KOPT-K1 (cell line): ENCODE measurements at regions not wholly inside any gene's neighbourhood (a gene's known extent, or its start where the extent isn't known, plus 50 kb on each side); places are given as distances from the start of the nearest gene placed in this dataset.
"Not testable (repeated sequence)": the region's sequence is repeated elsewhere in the genome, so short reads cannot be mapped to it uniquely, and the experiment has no call there.

Experiments
- H3K27ac ChIP-seq: fragments of 200-600 bp; sonication (generic); 2 replicates; pipeline ENCODE4 v1.5.1; 2016; ENCODE audit warnings: antibody characterized with exemption, mild to moderate bottlenecking, low read depth, low read length; ENCODE audit not compliant: poor library complexity, severe bottlenecking
- H3K36me3 ChIP-seq: fragments of 200-600 bp; sonication (generic); 2 replicates; pipeline ENCODE4 v1.5.1; 2017; ENCODE audit warnings: antibody characterized with exemption, mild to moderate bottlenecking, low read length, moderate library complexity; ENCODE audit not compliant: insufficient read depth
- H3K9me3 ChIP-seq: fragments of 200-600 bp; sonication (generic); 2 replicates; pipeline ENCODE4 v1.5.1; 2017; ENCODE audit warnings: antibody characterized with exemption, low read length, mild to moderate bottlenecking; ENCODE audit not compliant: insufficient read depth, poor library complexity, severe bottlenecking

DNA sequence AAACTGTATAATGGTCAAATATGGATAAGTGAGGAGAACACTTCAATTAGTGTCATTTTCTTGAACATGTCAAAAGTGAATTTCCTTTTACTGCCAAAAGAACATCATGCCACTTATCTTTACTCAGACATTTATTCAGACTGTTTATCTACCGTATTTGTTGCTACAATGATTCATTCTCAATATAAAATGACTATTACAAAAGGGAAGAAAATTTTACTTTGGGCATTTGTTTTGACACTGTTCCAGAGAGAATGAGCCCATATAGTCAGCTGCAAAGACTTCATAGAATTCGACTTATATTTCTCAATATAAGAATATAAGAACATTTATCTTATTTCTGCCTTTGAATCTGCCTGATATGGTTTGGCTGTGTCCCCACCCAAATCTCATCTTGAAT lies 1699.1 kb downstream of the BRINP3 start:
- H3K9me3 ChIP-seq: no peaks in the 10 kb centered on the region
- H3K27ac ChIP-seq: no peak overlapping the region
- no peaks in the 10 kb centered on the region for H3K36me3 ChIP-seq

DNA sequence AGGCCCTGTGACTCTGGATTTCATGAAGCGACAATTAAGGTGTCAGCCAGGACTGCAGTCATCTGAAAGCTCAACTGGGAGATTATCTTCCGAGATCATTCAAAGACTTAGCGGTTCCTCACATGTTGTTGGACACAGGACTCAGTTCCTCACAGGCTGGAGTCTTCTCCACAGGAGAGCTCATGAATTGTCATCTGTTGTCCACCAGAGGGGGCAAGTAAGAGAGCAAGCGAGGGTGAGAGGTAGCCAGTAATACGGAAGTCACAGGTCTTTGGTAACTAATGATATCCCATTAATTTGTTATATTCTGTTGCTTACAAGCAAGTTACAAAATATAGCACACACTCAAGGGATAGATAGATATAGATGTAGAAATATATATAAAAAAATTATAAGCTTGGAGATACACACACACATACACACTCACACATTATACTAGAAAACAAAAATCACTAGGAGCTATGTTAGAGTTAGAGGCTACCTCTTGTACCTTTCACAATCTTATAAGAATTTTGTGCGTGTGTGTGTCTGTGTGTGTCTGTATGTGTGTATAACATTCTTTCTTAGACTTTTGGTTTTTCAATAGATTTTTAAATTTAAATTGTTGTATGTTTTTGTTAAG lies 1695.3 kb downstream of the BRINP3 start:
- Histone ChIP-seq H3K36me3 (no peaks in the 10 kb centered on the region), H3K9me3 (no peaks in the 10 kb centered on the region), H3K27ac (no peak overlapping the region)

DNA sequence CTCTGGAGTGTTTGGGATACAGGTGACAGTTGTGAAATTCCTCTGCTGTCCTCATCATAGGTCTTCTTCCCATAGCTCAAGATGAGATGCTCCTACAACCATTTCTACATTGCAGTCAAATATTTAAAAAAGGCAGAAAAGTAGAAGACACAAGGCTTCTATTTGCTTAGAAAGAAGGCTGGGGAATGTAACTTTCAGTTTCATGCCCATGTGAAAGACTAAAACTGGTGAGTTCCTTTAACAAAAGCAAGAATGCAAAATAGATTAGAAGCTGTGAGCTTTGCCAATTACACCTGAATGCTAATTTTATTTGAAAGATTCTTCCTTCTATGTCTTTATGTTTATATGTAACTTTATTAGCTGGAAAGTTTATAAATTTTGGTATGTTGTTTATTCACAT lies 1682.7 kb downstream of the BRINP3 start:
- Histone ChIP-seq H3K9me3 (no peaks in the 10 kb centered on the region), H3K27ac (no peak overlapping the region), H3K36me3 (no peaks in the 10 kb centered on the region)

DNA sequence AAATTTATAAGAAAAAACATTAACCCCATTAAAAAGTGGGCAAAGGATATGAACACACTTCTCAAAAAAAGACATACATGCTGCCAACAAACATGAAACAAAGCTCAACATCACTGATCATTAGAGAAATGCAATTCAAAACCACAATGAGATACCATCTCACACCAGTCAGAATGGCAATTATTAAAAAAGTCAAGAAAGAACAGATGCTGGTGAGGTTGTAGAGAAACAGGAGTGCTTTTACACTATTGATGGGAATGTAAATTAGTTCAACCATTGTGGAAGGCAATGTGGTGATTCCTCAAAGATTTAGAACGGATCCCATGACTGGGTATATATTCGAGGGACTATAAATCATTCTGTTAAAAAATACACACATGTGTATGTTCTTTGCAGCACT lies 1665.5 kb downstream of the BRINP3 start:
- not testable (repeated sequence) for H3K9me3 ChIP-seq, H3K27ac ChIP-seq, H3K36me3 ChIP-seq

DNA sequence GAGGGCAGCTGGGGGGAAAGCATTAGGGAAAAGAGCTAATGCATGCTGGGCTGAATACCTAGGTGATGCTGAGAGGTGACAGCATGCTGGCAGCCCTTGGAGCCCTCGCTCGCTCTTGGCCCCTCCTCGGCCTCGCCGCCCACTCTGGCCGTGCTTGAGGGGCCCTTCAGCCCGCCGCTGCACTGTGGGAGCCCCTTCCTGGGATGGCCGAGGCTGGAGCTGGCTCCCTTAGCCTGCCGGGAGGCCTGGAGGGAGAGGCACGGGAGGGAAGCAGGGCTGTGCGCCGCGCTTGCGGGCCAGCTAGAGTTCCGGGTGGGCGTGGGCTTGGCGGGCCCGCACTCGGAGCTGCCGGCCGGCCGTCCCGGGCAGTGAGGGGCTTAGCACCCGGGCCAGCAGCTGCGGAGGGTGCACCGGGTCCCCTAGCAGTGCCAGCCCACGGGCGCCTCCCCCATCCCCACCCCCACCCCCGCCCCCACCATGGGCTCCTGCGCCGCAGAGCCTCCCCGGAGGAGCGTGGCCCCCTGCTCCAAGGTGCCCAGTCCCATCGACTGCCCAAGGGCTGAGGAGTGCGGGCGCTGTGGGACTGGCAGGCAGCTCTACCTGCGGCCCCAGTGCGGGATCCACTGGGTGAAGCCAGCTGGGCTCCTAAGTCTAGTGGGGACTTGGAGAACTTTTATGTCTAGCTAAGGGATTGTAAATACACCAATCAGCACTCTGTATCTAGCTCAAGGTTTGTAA lies 1664.7 kb downstream of the BRINP3 start:
- not testable (repeated sequence) for H3K9me3 ChIP-seq, H3K36me3 ChIP-seq, H3K27ac ChIP-seq

DNA sequence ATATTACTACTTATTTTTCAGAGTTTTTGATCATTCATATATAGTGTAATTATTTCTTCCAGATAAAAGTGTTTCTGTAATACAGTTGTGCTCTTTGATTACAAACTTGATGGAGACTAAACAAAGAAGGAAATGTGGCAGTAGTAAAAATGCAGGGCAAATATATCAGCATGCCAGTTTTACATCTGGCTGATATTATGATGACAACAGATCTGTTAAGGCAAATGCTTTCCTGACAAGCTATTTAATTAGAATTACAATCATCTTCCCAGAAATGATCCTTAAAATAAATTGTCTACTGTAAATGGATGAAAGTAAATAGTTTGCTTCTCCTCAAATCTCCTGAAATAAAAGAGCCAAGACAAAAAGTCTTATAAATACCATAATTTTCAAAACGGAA lies 1659.8 kb downstream of the BRINP3 start:
- Histone ChIP-seq H3K9me3 (no peaks in the 10 kb centered on the region), H3K36me3 (no peaks in the 10 kb centered on the region)

DNA sequence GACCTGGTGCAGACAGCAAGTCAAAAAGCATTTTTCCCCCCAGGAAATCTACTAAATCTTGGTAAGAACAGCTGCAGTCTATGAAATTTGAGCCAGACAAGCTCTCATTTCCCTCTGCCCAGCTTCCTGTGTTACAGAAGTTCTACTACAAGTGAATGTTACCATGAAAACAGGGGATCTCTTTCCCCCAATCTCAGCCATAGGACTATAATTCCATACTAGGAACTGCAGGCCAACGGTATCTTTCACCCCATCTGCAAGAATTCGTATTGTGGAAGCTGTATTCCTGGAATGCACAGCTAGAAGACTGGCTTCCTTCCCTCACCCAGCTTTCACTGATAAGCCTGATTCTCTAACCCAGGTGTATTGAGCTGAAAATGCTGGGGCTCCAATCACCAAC lies 1655.4 kb downstream of the BRINP3 start:
- Histone ChIP-seq H3K36me3 (no peaks in the 10 kb centered on the region), H3K9me3 (no peaks in the 10 kb centered on the region), H3K27ac (no peak overlapping the region)

More for the DNA sequence above, 1659.8 kb downstream of the BRINP3 start:
- no peak overlapping the region for H3K27ac ChIP-seq

DNA sequence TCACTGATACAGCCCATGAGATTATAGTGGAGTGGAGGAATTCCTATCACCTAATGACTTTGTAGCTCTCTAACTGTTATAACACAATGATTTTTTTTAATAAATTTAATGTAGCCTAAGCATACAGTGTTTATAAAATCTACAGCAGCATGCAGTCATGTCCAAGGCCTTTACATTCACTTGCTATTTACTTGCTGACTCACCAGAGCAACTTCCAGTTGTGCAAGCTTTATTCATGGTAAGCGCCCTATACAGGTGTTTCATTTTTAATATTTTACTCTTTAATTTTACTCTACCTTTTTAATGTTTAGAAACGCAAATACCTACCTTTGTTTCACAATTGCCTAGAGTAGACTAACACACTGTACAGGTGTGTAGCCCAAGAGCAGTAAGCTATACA lies 1652.2 kb downstream of the BRINP3 start:
- Histone ChIP-seq H3K27ac (no peak overlapping the region), H3K36me3 (no peaks in the 10 kb centered on the region), H3K9me3 (no peaks in the 10 kb centered on the region)

DNA sequence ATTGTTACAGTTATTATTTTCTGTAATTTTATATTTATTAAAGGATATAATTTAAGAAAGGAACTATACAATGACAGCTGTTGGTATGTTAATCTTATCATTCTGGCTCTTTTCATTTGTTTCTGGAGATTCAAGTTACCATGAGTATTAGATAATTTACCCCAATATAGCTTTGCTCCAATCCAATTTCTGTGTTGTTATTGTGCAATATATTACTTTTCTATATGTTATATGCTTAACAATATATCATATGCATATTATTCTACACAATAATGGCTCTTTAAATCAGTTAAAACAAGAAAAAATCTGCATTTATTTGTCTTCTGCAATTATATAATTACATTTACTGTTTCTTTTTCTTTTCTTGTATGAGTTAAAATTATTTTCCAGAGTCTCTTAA lies 1650.9 kb downstream of the BRINP3 start:
- no peak overlapping the region for H3K27ac ChIP-seq
- H3K36me3 ChIP-seq: no peaks in the 10 kb centered on the region
- no peaks in the 10 kb centered on the region for H3K9me3 ChIP-seq

DNA sequence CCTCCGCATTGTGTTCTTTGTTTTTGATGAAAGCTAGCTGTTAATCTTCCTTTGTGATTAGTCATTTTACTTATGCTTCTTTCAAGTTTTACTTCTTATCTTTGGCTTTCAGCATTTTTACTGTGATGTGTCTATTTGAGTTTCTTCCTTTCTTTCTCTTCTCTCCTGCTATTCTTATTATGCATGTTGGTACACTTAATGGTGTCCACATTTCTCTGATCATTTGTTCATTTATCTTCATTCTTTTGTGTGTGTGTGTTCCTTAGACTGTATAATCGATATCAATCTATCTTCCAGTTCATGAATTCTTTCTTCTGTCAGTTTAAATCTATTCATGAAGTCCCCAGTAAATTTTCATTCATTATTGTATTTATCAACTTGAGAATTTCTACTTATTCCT lies 1650.3 kb downstream of the BRINP3 start:
- H3K9me3 ChIP-seq: no peaks in the 10 kb centered on the region
- no peak overlapping the region for H3K27ac ChIP-seq

DNA sequence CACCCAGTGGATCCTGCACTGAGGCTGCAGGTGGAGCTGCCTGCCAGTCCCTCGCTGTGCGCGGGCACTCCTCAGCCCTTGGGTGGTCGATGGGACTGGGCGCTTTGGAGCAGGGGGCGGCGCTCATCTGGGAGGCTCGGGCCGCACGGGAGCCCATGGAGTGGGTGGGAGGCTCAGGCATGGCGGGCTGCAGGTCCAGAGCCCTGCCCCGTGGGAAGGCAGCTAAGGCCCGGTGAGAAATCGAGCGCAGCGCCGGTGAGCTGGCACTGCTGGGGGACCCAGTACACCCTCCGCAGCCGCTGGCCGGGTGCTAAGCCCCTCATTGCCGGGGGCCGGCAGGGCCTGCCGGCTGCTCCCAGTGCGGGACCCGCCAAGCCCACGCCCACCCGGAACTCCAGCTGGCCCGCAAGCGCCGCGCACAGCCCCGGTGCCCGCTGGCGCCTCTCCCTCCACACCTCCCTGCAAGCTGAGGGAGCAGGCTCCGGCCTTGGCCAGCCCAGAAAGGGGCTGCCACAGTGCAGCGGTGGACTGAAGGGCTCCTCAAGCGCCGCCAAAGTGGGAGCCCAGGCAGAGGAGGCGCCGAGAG lies 1636.5 kb downstream of the BRINP3 start:
- not testable (repeated sequence) for H3K27ac ChIP-seq, H3K36me3 ChIP-seq, H3K9me3 ChIP-seq

More for the DNA sequence above, 1650.3 kb downstream of the BRINP3 start:
- no peaks in the 10 kb centered on the region for H3K36me3 ChIP-seq

DNA sequence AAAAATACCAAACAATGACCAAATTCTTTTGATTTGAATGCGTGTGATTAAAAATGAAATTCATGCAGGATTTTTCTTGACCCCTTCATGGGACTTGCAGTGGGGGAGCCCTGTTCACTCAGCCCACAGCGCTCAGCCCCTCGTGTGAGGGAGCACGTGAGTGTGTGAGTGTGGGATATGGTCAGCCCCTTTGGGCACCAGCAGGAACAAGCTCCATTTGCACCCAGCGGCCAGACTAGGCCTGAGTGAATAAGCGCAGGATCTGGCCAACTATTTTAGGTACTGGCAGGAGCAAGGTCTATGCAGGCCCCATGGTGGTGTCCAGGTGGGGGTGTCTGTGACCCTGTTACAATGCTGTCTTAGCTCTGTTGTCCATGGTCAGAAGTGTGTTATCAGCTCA lies 1631.2 kb downstream of the BRINP3 start:
- no peak overlapping the region for H3K27ac ChIP-seq
- H3K36me3 ChIP-seq: no peaks in the 10 kb centered on the region
- H3K9me3 ChIP-seq: no peaks in the 10 kb centered on the region

DNA sequence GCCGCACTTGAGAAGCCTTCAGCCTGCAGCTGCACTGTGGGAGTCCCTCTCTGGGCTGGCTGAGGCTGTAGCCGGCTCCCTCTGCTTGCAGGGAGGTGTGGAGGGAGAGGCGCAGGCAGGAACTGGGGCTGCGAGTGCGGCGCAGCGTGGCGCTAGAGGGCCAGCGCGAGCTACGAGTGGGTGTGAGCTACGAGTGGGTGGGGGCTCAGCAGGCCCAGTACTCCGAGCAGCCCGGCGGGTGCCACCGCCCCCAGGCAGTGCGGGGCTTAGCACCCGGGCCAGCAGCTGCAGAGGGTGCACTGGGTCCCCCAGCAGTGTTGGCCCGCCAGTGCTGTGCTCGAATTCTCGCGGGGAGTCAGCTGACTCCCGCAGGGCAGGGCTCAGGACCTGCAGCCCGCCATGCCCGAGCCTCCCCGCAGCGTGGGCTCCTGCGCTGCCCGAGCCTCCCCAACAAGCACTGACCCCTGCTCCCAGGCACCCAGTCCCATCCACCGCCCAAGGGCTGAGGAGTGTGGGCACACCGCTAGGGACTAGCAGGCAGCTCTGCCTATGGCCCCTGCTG lies 1620.1 kb downstream of the BRINP3 start:
- no peaks in the 10 kb centered on the region for H3K36me3 ChIP-seq
- H3K27ac ChIP-seq: no peak overlapping the region
- H3K9me3 ChIP-seq: no peaks in the 10 kb centered on the region

DNA sequence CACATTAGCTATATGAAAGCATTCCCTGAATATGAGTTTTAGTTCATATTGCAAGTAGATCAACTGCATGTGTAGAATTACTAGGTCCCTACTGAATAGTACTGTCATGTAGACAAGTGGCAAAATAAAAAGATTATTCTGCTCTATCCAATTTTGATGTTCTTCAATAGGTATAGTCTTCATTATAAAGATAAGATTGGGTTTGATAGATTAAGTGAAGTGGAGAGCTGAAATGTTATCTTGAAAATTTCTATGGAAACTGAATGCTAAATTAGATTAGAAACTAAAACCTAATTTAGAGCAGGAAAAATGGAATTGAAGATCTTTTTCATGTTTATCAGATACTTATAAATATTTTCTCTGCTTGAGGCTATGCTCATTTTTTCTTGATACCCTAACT lies 1610.0 kb downstream of the BRINP3 start:
- H3K36me3 ChIP-seq: no peaks in the 10 kb centered on the region
- H3K9me3 ChIP-seq: no peaks in the 10 kb centered on the region
- no peak overlapping the region for H3K27ac ChIP-seq

DNA sequence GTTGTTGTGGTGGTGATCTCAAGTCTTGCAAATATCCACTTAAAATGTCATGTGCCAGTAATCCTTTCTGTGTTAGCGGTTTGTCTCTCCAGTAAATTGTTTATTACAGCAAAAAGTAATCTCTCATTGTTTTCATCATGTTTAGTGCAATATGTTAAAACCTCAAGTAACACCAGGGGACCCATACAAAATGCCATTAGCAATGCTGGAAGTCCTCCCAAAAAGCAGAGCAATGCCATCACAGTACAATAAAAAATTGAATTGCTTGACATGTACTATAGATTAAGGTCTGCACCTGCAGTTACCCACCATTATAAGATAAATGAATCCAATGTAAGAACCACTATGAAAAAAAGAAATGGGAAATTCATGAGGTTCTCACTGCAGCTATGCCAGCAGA lies 1606.5 kb downstream of the BRINP3 start:
- no peaks in the 10 kb centered on the region for H3K9me3 ChIP-seq
- no peaks in the 10 kb centered on the region for H3K36me3 ChIP-seq
- H3K27ac ChIP-seq: no peak overlapping the region
